Nephron (organoid): ENCODE measurements at regions not wholly inside any gene's neighbourhood (a gene's known extent, or its start where the extent isn't known, plus 50 kb on each side); places are given as distances from the start of the nearest gene placed in this dataset.
A peak's percentile ranks its signal among the peaks of the same experiment; 100 is the strongest.

ENCODE experiments used
- H3K27ac Mint-ChIP-seq, 3 experiments: 2 replicates each; pipeline ENCODE4 v1.8.0; 2020; ENCODE audit warnings: mixed read lengths in 3 of 3, mild to moderate bottlenecking in 2 of 3, moderate library complexity in 1 of 3
- H3K27me3 Mint-ChIP-seq: 2 replicates; pipeline ENCODE4 v1.8.0; 2021; ENCODE audit warnings: low read depth, mild to moderate bottlenecking, moderate library complexity, mixed read lengths
- H3K36me3 Mint-ChIP-seq: 2 replicates; pipeline ENCODE4 v1.8.0; 2020; ENCODE audit warnings: low read depth, mixed read lengths
- H3K4me1 Mint-ChIP-seq: 2 replicates; pipeline ENCODE4 v1.8.0; 2020; ENCODE audit warnings: mixed read lengths
- H3K4me3 Mint-ChIP-seq, 3 experiments: 2 replicates each; pipeline ENCODE4 v1.8.0; 2020; ENCODE audit warnings: mild to moderate bottlenecking in 3 of 3, mixed read lengths in 3 of 3, moderate library complexity in 2 of 3
- H3K9me3 Mint-ChIP-seq: 2 replicates; pipeline ENCODE4 v1.8.0; 2020; ENCODE audit warnings: mixed read lengths
- TF ChIP-seq, protein P1 (sequence below), 3 experiments: fragments of 200-600 bp; sonication (generic); IDR thresholded peaks; one replicate each; pipeline ENCODE4 v1.5.0; 2021; ENCODE audit warnings: antibody characterized with exemption in 3 of 3; ENCODE audit not compliant: unreplicated experiment in 3 of 3

DNA sequence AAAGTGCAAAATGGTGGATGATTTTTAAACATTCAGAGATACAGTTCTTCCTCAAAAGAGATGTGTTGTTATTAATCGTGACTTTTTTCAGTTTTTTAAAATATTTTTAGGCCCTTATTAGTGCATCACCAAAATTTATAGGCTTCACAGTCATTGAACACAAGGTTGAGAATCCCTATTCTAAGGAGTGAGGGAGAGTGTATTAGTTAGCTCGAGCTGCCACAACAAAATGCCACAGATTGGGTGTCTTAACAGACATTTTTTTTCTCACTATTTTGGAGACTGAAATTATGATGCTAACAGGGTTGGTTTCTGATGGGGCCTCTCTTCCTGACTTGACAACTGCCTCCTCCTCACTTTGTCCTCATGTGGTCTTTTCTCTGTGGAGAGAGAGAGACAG, 145.9 kb upstream of the TPRG1 start:
- peaks cover 4% of the 10 kb centered on the region for H3K27me3 Mint-ChIP-seq
- TF ChIP-seq, protein P1, sequence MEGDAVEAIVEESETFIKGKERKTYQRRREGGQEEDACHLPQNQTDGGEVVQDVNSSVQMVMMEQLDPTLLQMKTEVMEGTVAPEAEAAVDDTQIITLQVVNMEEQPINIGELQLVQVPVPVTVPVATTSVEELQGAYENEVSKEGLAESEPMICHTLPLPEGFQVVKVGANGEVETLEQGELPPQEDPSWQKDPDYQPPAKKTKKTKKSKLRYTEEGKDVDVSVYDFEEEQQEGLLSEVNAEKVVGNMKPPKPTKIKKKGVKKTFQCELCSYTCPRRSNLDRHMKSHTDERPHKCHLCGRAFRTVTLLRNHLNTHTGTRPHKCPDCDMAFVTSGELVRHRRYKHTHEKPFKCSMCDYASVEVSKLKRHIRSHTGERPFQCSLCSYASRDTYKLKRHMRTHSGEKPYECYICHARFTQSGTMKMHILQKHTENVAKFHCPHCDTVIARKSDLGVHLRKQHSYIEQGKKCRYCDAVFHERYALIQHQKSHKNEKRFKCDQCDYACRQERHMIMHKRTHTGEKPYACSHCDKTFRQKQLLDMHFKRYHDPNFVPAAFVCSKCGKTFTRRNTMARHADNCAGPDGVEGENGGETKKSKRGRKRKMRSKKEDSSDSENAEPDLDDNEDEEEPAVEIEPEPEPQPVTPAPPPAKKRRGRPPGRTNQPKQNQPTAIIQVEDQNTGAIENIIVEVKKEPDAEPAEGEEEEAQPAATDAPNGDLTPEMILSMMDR (IDR thresholded peaks at IDR 0.05; ENCODE audit: unreplicated experiment in 3 of 3), result no peak
- H3K27ac Mint-ChIP-seq, result no peak overlapping the region
- H3K36me3 Mint-ChIP-seq, result peaks cover 4% of the 10 kb centered on the region
- H3K4me1 Mint-ChIP-seq, result no peaks in the 10 kb centered on the region
- no peak overlapping the region for H3K4me3 Mint-ChIP-seq
- peaks cover 7% of the 10 kb centered on the region for H3K9me3 Mint-ChIP-seq

DNA sequence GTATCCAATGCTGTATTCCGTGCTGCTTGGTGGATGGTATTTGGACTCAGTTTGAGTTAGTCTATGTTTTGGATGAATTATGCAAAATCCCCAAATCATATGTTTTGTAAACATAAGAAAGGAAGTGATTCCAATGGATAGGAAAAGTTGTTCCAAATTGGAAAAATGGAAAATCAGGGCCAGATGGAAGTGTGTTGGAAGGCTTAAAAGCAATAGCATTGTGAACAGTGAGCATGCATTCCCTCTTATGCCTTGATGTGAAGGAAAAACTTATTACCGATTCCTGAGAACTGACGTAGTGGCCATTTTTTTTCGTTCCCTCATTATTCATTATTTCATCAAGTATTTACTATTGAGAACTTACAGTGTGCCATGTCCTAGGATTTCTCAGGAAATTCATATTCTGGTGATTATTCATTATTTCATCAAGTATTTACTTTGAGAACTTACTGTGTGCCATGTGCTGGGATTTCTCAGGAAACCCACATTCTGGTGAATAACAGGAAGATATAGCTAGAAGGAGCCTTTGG, 144.1 kb upstream of the TPRG1 start:
- H3K4me3 Mint-ChIP-seq, result no peak overlapping the region
- no peak overlapping the region for H3K27ac Mint-ChIP-seq
- peaks cover 4% of the 10 kb centered on the region for H3K27me3 Mint-ChIP-seq
- no peaks in the 10 kb centered on the region for H3K4me1 Mint-ChIP-seq
- TF ChIP-seq, protein P1 (IDR thresholded peaks at IDR 0.05; ENCODE audit: unreplicated experiment in 3 of 3), result no peak
- H3K9me3 Mint-ChIP-seq, result peaks cover 10% of the 10 kb centered on the region
- peaks cover 4% of the 10 kb centered on the region for H3K36me3 Mint-ChIP-seq

DNA sequence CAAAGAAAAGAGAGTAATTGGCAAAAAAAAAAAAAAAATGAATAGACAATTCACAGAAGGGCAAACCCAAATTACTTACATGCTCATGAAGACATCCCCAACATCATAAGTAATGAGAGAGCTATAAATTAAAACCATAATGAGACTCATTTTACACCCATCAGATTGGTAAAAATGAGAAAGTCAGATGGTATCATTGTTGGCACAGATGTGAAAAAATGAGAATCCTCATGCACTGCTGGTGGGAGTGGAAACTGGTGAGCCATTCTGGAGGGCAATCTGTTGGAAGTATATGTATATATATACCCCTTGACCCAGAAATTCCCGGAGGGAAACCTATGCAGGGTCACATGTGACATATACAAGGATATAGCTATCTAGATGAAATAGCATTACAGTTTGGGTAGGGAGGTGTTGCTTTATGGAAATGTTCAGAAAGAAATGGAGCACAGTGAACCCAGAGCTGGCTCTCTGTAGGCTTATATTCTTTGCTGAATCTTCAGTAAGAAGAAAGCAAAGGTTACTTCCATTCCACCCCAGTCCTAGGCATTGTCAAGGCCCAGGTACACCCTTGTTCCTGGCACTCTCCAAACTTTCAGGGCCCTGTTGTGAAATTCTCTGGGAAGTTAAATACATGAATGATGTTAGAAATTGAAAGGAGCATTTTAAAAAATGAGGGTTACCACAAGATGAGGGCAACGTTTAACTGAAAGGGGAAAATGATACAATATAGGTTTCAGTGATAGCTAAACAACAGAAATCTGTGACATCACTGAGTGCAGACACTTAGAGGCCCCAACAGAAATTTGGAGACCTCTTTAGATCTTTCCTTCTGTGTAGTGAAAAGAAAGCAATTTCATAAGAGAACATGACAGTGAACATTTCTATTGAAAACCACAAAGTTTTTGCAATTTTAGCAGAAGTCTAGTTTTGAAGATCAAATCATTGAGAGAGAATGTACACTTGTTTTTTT, 132.7 kb upstream of the TPRG1 start:
- TF ChIP-seq, protein P1 (IDR thresholded peaks at IDR 0.05; ENCODE audit: unreplicated experiment in 3 of 3), result no peak
- Mint-ChIP-seq H3K9me3 (peaks cover 11% of the 10 kb centered on the region), H3K27ac (no peak overlapping the region), H3K36me3 (no peaks in the 10 kb centered on the region), H3K27me3 (no peaks in the 10 kb centered on the region), H3K4me1 (no peaks in the 10 kb centered on the region), H3K4me3 (no peak overlapping the region)

DNA sequence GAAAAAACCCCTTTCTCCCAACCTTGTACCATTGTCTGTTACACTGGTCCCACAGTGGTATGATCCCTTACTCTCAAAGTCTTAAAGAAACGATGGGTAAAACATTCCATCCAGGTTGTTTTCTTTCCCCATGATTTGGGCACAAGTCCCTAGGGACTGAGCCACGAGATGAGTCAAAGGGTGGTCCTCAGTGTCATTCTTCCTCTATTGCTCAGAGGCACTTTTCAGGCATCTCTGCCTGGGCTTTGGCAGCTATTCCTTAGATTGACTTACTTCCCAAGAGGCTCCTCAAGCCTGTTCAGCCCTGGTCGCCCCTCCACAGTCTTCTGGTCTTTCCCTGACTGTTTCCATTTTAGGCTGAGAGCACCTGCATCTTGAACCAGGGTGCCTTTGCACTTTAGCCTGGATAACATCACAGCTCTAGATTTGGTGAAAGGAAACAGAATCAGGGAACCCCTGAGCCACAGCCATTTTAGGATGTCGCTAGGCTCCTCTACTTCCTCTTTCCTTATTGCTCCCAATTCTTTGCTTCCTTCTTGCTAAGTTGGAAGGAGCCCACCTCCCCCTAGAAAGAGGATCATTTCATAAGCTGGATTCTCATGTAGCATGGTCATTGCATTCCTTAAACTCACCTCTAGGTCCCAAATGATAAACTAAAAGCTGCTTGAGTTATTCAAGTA, 131.0 kb upstream of the TPRG1 start:
- no peak overlapping the region for H3K4me3 Mint-ChIP-seq
- H3K9me3 Mint-ChIP-seq, result peaks cover 3% of the 10 kb centered on the region
- TF ChIP-seq, protein P1 (IDR thresholded peaks at IDR 0.05; ENCODE audit: unreplicated experiment in 3 of 3), result no peak
- no peaks in the 10 kb centered on the region for H3K4me1 Mint-ChIP-seq
- H3K36me3 Mint-ChIP-seq, result no peaks in the 10 kb centered on the region
- no peak overlapping the region for H3K27ac Mint-ChIP-seq
- H3K27me3 Mint-ChIP-seq, result no peaks in the 10 kb centered on the region

DNA sequence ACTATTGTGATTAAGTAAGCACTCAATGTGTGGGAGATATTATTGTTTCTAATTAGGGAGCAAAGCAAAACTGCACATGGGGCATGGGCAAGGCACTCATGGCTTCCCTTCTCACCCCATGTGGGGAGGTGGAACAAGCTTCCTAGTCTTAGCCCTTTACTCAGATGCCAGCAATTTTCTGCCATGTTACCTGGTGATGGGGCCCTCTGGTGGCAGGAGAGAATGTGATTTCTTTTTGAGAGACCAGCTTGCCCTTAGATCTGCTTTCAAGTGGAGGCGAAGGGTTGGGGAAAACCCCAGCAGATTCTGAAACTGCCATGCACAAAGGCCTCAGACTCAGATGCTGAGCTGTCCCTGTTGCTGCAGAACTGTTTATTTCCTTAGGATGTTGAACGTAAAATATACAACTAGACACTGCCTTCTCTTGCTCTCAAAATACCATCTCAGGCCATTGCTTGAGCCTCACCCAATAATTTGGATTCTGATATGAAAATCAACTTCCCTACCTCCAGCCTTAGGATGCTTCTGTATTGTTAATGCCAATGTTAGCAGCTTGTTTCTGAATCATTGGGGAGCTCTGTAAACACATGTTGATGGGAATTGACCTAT, 130.2 kb upstream of the TPRG1 start:
- TF ChIP-seq, protein P1 (IDR thresholded peaks at IDR 0.05; ENCODE audit: unreplicated experiment in 3 of 3), result peak; percentile 22 to 42 (median 35)
- H3K4me3 Mint-ChIP-seq, result no peak overlapping the region
- H3K4me1 Mint-ChIP-seq, result no peaks in the 10 kb centered on the region
- no peaks in the 10 kb centered on the region for H3K27me3 Mint-ChIP-seq
- H3K36me3 Mint-ChIP-seq, result no peaks in the 10 kb centered on the region
- no peak overlapping the region for H3K27ac Mint-ChIP-seq
- H3K9me3 Mint-ChIP-seq, result no peaks in the 10 kb centered on the region
